NOMO-1 (cell line): ENCODE measurements at regions not wholly inside any gene's neighbourhood (a gene's known extent, or its start where the extent isn't known, plus 50 kb on each side); places are given as distances from the start of the nearest gene placed in this dataset.

Experiments
- DNase-seq, 2 experiments: peaks; one replicate each; lab custom pipeline; 2025; ENCODE audit not compliant: unreplicated experiment in 2 of 2; lab: John Stamatoyannopoulos, UW

DNA sequence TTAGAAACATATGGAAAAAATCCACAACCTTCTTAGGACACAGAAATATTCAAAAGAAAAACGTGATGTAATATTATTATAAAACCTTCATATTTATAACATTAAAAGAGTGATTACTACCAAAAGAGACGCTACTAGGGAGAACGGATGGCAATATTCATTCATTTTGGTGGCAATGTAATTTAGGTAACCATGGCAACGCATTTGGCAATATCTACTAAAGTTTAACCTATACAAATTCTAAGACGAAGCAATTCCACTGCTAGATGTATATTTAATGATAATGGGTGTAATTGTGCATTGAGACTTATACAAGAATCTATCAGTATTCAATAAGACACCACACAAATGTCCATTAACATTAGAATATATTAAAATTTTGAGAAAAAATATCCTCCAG lies 709.4 kb downstream of the ARAP2 start:
- no peak for DNase-seq

DNA sequence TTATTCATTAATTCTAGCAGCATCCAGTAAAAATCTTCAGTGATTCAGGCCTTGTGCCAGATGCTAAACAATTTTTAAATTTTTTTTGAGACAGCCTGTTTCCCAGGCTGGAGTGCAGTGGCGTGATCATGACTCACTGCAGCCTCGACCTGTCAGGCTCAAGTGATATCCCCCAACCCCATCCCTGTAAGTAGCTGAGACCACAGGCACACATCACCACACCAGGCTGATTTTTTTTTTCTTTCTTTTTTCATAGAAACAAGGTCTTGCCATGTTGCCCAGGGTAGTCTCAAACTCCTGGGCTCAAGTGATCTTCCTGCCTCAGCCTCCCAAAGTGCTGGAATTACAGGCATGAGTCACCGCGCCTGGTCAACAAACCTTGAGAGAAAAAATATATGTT lies 705.5 kb downstream of the ARAP2 start:
- no peak for DNase-seq

DNA sequence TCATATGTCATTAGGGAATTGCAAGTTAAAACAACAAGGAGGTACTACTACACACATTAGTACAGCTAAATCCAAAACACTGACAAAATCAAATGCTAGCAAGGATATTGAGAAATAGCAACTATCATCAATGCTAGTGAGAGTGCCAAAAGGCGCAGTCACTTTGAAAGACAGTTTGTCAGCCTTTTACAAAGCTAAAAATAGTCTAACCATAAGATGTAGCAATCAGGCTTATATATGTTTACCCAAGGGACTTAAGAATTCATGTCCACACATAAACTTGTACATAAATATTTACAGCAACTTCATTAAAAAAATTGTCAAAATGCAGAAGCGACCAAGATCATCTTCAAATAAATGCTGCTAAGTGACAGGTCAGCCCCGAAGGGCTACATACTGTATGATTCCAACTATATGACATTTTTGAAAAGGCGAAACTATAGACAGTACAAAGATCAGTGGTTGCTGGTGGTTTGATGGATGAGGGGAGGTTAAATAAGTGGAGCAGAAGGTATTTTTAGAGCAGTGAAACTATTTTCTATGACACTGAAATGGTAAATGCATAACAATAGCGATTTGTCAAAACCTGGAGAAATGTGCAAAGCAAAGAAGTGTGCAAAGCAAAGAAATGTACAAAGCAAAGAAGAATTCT lies 704.8 kb downstream of the ARAP2 start:
- DNase-seq: peak in 1 of 2 experiments; percentile 23

DNA sequence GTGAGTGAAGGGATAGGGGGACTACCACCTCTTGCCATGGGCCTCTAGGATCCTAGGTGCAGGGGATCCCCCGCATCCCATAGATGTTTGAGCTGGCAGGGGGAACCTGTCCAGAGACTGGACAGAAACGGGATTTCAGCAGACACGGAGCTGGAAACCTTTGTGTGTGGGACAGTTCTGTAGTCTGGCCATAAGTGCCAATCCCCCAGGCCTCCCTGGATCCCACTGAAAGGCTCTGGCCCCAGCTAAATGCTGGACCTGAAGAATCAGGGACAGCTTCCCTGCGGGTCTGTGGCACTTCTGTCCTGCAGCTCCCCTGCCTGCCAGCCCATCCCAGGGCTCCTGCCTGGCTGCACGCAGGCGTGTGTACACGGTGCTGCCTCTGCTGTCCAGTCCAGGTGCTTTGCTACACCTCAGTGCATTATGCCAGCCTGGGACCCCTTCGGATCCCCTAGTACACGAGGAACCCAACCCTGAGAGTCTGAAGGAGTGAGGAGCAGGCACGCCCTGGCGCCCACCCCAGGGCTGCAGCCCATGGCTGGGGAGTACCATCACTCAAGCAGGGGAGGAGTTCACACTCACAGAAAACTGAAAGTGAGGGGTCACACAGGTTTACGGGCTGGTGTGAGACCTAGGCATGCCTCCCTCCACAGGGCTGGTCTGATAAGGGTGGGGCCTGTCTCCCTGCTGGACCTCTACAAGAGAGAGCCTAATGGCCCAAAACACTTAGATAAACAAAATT lies 703.0 kb downstream of the ARAP2 start:
- DNase-seq: no peak

DNA sequence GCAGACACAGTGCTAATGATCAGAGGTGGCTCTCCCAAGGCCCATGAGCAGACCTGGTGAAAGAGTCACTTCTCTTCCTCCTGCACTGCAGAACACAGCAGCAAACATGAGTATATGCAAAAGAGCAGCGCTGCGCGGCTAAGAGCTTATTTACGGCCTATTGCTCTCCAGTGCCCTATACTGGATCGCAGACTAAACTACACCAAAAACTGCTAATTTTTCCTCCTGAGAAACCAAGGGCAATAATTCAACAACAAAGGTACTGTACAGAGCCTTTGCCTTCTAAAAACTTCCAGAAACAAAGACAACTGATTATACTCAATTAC lies 702.5 kb downstream of the ARAP2 start:
- no peak for DNase-seq

DNA sequence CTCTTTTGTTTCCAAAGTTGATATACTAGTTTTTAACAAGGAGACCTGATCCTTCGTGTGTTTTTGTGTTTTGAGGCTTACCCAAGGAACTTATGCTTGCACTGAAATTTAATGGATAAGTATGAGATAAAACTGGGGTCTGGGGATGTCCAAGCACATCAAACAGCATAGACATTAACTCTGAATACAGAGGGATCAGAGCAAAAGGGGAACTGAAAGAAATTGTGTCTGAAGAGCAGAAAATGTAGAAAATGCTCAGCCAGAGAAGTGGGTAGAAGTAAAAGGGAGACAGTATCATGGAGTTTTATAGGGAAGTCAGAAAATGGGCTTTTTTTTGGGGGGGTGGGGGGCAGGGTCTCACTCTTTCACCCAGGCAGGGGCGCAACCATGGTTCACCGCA lies 695.4 kb downstream of the ARAP2 start:
- DNase-seq: peak in 1 of 2 experiments; percentile 4

DNA sequence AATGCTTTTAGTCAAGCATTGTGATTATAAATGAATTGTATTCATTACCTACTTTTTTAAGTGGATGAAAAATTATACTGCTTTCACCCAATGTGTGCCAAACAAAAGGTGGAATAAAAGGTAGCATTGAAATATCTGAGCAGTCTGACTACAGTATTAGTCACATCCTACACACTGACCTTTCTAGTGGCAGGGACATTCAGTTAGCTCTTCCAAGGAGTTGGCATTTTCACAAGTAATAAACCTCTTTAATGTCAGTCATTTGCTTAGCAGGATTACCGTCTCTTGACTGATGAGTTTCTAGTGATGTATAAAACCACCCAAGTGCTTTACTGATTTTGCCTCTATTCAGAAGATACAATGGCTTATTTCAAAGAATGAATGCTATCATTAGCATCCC lies 687.9 kb downstream of the ARAP2 start:
- no peak for DNase-seq

DNA sequence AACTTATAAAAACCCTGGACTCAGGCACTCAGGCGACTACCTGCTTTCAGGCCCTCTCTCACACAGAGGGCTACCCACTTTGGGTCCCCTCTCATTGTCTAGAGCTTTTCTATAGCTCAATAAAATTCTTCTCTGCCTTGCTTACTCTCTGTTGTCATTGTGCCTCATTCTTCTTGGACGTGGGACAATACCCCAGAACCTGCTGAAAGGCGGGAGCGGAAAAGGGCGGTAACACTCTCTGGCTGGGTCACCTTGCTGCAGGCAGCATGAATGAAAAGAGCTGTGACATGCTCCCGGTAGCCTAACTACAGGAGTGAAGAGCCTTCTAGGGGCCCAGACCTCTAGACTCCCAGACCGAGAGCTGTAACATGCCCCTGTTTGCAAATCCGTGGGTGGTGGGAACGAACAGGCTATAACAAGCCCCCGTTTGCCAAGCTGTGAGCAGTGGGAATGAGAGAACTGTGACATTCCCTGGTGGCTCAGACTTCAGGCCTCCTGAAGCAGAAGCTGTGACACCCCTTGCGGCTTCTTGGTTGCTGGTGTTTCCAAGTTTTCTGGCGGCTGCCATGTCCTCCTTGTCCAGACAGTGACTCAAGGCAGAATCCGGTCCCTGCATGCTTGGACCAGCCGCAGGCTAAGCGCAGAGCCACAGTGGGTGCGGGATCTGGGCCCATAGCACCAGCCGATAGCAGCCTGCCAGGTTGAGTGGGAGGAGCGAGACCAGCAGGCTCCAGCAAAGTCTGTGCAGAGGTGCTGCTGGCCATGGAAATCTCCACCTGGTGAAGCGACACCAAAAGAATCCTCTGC lies 684.6 kb downstream of the ARAP2 start:
- DNase-seq: no peak

DNA sequence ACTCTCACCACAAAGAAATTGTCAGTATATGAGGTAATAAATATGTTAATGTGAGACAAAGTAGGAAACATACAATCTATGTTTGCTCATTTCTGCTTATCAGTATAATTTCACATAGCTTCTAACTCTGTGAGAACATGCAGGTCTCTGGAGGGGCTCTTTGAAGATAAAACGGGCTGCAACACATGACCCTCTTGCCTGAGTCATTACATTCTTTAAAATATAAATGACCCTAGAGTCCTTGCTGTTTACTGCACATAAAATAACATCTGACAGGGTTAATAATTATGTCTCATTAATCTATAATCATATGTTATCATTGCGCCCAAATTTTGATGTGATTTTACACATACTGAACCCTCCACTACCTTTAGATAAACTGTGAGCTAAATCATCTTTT lies 681.5 kb downstream of the ARAP2 start:
- no peak for DNase-seq

DNA sequence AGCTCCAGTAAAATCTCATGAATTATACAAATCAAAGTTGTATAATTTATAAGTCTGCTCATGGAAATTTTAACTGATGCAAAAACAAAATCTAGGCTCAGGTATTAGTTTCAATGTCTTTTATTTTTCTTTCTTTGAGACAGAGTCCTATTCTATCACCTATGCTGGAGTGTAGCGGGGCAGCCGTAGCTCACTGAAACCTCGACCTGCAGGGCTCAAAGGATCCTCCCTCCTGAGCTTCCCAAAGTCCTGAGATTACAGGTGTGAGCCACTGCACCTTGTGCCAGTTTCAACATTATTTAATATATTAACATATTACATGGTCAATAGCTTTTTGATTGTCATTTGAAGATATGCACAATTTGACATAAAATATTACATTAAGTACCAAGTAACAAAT lies 678.7 kb downstream of the ARAP2 start:
- no peak for DNase-seq

DNA sequence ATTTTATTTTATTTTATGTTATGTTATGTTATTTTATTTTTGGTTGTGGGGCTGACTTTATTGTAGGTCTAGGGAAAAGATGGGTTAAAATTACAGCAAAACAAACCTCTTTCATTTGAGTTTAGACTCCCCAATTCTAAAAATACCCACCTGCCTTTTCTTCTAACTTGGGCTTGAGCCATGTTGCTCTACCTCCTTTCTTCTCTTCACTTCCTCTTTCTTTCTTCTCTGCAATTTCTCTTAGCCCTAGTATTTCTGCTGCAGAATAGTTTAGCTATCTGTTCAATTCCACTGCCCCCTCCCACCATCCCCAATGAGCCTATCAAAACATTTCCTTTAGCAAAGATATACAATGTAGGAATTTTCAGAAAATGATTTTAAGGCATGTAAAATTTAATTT lies 653.3 kb downstream of the ARAP2 start:
- DNase-seq: no peak

DNA sequence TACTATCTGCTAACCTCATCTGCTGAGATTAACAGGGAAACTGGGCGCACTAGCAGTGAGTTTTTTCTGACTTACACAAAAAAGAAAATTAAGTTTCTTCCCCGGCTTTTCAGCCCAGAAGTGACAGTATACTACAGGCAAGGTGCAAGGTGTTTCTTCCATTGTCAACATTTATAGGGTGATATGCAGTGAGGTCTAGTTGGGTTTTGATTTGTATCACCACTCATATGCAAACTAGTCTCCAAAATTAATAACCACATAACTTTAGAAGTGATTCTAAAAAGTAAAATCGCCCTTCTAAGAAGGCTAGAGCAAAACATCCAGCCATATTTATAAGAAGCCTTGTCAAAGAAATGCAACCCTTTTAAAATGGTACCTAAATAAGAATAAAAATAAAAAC lies 640.1 kb downstream of the ARAP2 start:
- DNase-seq: no peak

DNA sequence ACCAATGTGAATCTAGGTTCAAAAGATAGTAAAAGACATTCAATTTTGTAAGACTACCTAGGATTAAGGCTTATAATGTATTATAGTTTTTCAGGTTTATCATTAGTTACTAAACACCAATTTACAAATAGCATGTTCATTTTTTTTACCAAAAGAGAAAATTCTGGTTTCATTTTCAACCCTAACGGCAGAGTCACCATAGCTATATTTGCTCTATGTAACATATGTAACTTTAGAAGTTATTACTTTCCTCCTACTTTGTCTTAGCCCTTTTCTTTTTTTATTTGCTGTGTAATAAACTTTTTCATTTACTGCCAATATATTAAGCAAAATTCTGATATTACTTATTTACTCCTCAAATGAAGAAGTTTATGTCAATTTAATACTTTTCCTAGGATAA lies 639.6 kb downstream of the ARAP2 start:
- DNase-seq: no peak

DNA sequence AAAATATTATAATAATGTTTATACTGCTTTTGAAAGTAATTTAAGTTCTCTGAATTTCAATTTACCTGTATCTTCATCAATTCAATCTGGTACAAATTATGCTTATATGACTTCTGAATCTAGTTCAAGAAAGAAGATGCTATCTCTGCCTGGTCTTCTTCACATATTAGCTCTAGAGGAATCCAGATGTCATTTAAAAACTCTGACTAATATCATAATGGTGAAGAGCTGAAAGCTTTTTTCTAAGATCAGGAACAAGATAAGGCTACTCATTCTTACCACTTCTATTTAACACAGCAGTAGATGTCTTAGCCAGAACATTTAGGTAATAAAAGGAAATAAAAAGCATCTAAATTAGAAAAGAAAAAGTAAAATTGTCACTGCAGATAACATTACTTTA lies 636.1 kb downstream of the ARAP2 start:
- DNase-seq: no peak

DNA sequence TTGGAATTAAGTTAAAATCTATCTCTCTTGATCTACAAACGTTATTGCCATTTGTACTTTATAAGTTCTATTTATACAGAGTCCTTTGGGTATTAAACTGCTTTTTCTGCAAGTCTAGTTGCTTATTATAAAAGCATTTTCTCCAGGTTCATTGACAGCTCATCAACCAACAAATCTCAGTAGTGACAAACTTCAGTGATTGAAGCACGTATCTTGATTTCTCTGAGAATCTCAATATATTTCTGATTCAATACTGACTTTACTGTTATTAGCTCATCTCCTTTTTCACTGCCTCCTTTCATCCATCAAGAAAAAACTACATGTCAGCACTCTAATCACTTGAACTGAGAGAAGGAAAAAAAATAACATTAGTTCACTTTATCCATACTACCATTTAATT lies 630.2 kb downstream of the ARAP2 start:
- no peak for DNase-seq

DNA sequence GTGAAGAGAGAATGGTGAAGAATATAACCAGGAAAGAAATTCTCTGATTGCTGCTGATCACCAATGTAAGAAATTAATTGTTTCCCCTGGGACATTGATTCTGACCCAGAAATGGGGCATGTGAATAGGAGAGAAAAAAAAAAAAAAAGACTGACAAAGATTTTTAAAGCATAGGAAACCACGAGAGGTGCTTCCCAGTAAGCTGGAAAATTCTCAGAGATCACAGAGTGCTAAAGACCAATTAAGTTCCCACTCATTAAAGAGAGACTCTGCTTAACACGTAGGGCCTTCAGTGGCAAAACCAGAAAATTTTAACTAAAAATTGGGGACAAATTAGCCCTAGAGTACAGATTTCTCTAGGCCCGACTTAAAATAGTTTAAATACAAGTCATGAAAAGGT lies 604.4 kb downstream of the ARAP2 start:
- DNase-seq: no peak

DNA sequence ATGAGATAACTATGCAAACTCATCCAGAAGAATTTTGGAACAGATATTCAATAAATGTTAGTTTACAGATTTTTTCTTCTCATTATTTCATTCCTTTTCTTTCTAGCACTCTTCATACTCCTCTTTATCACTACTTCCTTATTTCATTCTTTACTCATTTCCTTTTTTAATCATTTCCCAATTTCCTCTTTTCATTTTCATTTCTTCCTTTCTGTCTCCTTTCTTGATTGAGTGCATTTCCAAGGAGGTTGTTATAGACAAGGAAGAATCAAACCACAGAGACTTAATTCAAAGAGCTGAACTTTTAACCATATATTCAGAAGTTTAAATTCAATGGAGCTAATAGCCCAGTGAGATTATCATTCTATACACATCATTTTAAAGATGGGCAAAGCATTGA lies 600.7 kb downstream of the ARAP2 start:
- peak; percentile 4 to 75 for DNase-seq

DNA sequence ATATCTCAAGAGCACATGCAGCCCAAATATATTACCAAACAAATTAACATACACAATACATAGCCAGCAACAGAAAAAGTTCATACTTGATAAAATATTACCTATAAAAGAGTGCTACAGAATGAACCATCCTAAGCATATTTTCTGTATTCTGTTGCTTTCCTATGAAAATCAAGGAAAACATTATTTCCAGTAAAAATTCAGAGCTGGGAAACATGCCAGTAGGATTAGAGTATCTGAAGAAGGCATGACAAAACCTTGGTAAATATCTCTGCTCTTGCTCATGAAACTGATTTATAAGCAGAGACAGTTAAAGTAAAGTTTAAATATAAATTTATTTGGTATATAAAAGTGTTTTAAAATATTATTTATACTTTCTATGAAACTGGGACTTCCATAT lies 599.7 kb downstream of the ARAP2 start:
- DNase-seq: no peak

DNA sequence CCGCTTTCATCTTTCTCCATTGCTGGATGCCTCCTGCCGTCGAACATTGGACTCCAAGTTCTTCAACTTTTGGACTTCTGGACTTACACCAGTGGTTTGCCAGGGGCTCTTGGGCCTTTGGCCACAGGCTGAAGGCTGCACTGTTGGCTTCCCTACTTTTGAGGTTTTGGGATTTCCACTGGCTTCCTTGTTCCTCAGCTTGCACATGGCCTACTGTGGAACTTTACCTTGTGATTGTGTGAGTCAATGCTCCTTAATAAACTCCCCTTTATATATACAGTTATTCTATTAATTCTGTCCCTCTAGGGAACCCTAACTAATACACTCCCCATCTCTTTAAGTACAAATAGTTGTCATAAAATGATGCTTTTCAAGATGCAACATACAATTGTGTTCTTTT lies 595.3 kb downstream of the ARAP2 start:
- no peak for DNase-seq

DNA sequence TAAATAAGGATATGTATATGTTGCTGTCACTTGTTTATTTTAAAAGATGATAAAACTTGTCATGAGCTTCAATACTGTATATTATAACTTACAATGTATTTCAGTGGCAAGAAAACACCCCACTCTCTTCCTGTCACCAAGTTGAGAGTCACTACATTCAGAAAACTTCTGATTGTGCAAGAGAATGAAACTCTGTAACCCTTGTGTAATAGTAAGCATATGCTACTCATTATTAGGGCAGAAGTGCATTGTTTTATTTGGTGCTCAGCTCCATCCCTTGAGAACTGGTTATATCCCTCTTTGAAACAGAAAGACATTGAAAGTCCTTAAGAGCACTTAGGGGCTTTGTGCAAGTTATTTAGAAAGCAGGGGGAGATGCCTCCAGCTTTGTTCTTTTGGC lies 594.5 kb downstream of the ARAP2 start:
- peak; percentile 29 to 31 for DNase-seq

DNA sequence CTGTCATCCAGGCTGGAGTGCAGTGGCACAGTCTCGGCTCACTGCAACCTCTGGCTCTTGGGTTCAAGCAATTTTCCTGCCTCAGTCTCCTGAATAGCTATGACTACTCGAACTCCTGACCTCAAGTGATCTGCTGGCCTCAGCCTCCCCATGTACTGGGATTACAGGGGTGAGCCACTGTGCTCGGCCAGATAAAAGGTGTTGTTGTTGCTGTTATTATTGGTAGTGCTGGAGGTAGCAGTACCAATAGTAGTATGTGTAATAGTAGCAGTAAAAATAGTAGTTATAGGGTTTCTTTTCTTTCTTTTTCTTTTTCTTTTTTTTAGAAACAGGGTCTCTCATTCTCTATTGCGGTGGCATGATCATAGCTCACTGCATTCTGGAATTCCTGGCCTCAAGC lies 592.1 kb downstream of the ARAP2 start:
- DNase-seq: no peak

DNA sequence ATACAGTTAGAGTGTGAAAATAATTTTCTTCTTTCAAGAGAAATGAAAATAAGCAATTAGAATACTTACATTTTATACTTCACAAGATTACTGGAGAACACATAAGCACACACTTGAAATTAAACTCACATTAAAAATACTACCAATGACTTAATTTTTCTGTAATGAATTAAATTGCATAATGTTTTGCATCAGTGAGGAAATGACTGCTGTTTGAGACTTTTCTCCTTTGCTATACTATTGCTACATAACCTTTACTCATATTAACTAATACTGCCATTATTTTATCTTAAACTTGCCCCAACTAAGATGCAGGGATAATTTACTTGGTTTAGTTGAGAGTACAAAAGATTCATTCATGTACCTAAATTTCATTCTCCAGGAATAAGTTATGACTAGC lies 590.9 kb downstream of the ARAP2 start:
- DNase-seq: no peak
